ENCODE measurements at regions not wholly inside any gene's neighbourhood (a gene's known extent, or its start where the extent isn't known, plus 50 kb on each side); places are given as distances from the start of the nearest gene placed in this dataset.

DNA sequence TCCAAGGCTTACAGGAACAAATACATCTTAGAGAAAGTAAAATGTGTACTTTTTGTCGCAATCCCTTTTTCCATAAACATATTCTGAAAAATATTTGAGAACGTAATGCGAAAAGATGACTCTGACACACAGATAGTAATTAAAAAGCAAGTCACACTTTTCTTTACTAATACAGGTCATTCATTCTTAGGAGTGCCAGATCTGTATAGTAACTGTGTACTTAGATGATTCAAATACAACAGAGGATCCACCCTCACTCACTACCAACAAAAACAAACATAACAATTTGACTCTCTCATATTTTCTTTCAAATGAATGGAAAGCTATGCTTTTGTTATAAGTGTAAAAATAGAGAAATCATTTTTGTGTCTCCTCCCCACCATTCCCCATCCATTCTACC is 795.4 kb downstream of the SLC6A15 start:
- TF ChIP-seq, protein P1, sequence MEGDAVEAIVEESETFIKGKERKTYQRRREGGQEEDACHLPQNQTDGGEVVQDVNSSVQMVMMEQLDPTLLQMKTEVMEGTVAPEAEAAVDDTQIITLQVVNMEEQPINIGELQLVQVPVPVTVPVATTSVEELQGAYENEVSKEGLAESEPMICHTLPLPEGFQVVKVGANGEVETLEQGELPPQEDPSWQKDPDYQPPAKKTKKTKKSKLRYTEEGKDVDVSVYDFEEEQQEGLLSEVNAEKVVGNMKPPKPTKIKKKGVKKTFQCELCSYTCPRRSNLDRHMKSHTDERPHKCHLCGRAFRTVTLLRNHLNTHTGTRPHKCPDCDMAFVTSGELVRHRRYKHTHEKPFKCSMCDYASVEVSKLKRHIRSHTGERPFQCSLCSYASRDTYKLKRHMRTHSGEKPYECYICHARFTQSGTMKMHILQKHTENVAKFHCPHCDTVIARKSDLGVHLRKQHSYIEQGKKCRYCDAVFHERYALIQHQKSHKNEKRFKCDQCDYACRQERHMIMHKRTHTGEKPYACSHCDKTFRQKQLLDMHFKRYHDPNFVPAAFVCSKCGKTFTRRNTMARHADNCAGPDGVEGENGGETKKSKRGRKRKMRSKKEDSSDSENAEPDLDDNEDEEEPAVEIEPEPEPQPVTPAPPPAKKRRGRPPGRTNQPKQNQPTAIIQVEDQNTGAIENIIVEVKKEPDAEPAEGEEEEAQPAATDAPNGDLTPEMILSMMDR (IDR thresholded peaks at IDR 0.05) = no peak
- TF ChIP-seq EZH2 (IDR thresholded peaks at IDR 0.05; ENCODE audit: borderline replicate concordance, insufficient read depth, low read depth, low read length, poor library complexity, severe bottlenecking) = no peak

All from B cell (primary cell).